ENCODE measurements at regions not wholly inside any gene's neighbourhood (a gene's known extent, or its start where the extent isn't known, plus 50 kb on each side); places are given as distances from the start of the nearest gene placed in this dataset.

DNA sequence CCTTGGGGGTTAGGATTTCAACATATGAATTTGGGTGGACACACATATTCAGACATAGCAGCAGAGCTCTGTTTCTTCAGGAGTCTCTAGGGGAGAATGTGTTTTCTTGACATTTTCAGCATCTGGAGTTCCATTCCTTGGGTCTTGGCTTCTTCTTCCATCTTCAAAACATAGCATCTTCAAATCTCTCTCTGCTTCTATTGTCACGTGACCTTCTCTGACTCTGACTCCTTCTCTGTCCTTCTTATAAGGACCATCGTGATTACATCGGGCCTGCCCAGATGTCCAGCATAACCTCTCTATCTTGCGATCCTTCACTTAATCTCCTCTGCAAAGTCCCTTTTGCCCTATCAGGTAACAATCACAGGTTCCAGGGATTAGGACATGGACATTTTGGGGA, 101.0 kb upstream of the CHD6 start:
- H3K27me3 ChIP-seq (ENCODE audit: low read depth) = peaks cover 19% of the 10 kb centered on the region
- intact Hi-C loops (cut with micrococcal nuclease) = no loop called here

GRCh38 chr20:41717483-41717882, 99.3 kb upstream of the CHD6 start:
- intact Hi-C loops (cut with micrococcal nuclease) = no loop called here
- H3K27ac ChIP-seq (replicated peaks) = no peak overlapping the region
- DNase-seq = no peak
- no peaks in the 10 kb centered on the region for H3K36me3 ChIP-seq
- no peak overlapping the region for H3K4me3 ChIP-seq
- no peaks in the 10 kb centered on the region for H3K9me3 ChIP-seq (replicated peaks)
- peaks cover 12% of the 10 kb centered on the region for H3K27me3 ChIP-seq (ENCODE audit: low read depth)
- TF ChIP-seq, protein P1, sequence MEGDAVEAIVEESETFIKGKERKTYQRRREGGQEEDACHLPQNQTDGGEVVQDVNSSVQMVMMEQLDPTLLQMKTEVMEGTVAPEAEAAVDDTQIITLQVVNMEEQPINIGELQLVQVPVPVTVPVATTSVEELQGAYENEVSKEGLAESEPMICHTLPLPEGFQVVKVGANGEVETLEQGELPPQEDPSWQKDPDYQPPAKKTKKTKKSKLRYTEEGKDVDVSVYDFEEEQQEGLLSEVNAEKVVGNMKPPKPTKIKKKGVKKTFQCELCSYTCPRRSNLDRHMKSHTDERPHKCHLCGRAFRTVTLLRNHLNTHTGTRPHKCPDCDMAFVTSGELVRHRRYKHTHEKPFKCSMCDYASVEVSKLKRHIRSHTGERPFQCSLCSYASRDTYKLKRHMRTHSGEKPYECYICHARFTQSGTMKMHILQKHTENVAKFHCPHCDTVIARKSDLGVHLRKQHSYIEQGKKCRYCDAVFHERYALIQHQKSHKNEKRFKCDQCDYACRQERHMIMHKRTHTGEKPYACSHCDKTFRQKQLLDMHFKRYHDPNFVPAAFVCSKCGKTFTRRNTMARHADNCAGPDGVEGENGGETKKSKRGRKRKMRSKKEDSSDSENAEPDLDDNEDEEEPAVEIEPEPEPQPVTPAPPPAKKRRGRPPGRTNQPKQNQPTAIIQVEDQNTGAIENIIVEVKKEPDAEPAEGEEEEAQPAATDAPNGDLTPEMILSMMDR (IDR thresholded peaks at IDR 0.05; ENCODE audit: borderline replicate concordance) = no peak
- no peaks in the 10 kb centered on the region for H3K4me1 ChIP-seq

More for the DNA sequence above, 101.0 kb upstream of the CHD6 start:
- H3K4me3 ChIP-seq = no peak overlapping the region
- H3K4me1 ChIP-seq = no peaks in the 10 kb centered on the region
- no peaks in the 10 kb centered on the region for H3K9me3 ChIP-seq (replicated peaks)
- TF ChIP-seq, protein P1 (IDR thresholded peaks at IDR 0.05; ENCODE audit: borderline replicate concordance) = no peak
- DNase-seq = no peak
- no peaks in the 10 kb centered on the region for H3K36me3 ChIP-seq
- no peak overlapping the region for H3K27ac ChIP-seq (replicated peaks)

- Histone ChIP-seq H3K4me1 (no peaks in the 10 kb centered on the region), H3K4me3 (no peak overlapping the region), H3K27ac (replicated peaks) (no peak overlapping the region), H3K27me3 (ENCODE audit: low read depth) (peaks cover 12% of the 10 kb centered on the region), H3K9me3 (replicated peaks) (no peaks in the 10 kb centered on the region), H3K36me3 (no peaks in the 10 kb centered on the region)
- TF ChIP-seq, protein P1 (IDR thresholded peaks at IDR 0.05; ENCODE audit: borderline replicate concordance) = no peak
- DNase-seq = no peak
- intact Hi-C loops (cut with micrococcal nuclease) = no loop called here
These were observed 98.7 kb upstream of the CHD6 start for GRCh38 chr20:41716911-41717310.

DNA sequence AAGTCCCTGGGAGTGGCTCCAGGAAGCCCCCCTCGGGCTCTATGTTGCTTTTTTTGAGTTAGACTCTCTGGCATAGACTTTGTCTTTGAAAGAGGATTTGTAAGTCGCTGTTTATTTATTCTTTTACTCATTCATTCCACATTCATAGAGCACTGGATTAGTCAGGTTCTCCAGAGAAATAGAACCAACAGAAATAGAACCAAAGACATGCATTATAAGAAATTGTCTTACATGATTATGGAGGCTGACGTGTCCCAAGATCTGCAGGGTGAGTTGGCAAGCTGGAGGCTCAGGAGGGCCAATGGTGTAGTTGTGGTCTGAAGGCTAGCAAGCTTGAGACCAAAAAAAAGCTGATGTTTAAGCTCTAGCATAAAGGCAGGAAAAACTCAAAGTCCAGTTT, 98.3 kb upstream of the CHD6 start:
- intact Hi-C loops (cut with micrococcal nuclease) = no loop called here
- DNase-seq = no peak
- H3K27ac ChIP-seq (replicated peaks) = no peak overlapping the region
- no peak overlapping the region for H3K4me3 ChIP-seq
- peaks cover 12% of the 10 kb centered on the region for H3K27me3 ChIP-seq (ENCODE audit: low read depth)
- TF ChIP-seq, protein P1 (IDR thresholded peaks at IDR 0.05; ENCODE audit: borderline replicate concordance) = no peak
- no peaks in the 10 kb centered on the region for H3K9me3 ChIP-seq (replicated peaks)
- no peaks in the 10 kb centered on the region for H3K36me3 ChIP-seq
- no peaks in the 10 kb centered on the region for H3K4me1 ChIP-seq

DNA sequence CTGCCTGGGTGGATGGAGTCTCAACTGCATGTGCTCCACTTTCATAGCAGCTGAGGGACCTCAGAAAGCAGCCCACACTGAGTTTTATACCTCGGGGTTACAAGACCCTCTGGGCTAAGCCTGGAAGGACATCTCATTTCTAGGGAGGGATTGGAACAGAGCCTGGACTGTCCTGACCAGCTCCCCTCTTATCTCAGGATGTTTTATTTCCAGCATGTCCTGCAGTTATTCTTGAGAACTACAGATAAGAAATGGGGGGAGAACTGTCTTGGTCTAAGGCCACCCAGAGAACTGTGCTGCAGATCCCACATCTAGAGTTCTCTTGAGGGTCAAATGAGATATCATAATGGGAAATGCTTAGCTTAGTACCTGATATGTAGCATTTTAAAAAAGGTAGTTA, 97.3 kb upstream of the CHD6 start:
- Histone ChIP-seq H3K36me3 (no peaks in the 10 kb centered on the region), H3K4me3 (no peak overlapping the region), H3K9me3 (replicated peaks) (no peaks in the 10 kb centered on the region), H3K4me1 (no peaks in the 10 kb centered on the region), H3K27me3 (ENCODE audit: low read depth) (peaks cover 12% of the 10 kb centered on the region), H3K27ac (replicated peaks) (no peak overlapping the region)
- intact Hi-C loops (cut with micrococcal nuclease) = no loop called here
- TF ChIP-seq, protein P1 (IDR thresholded peaks at IDR 0.05; ENCODE audit: borderline replicate concordance) = no peak
- no peak for DNase-seq

- H3K4me1 ChIP-seq = no peaks in the 10 kb centered on the region
- no peak overlapping the region for H3K27ac ChIP-seq (replicated peaks)
- no peaks in the 10 kb centered on the region for H3K36me3 ChIP-seq
- H3K4me3 ChIP-seq = no peak overlapping the region
- H3K27me3 ChIP-seq (ENCODE audit: low read depth) = peaks cover 12% of the 10 kb centered on the region
- no peaks in the 10 kb centered on the region for H3K9me3 ChIP-seq (replicated peaks)
- intact Hi-C loops (cut with micrococcal nuclease) = no loop called here
- no peak for DNase-seq
- TF ChIP-seq, protein P1 (IDR thresholded peaks at IDR 0.05; ENCODE audit: borderline replicate concordance) = no peak
These were observed 95.9 kb upstream of the CHD6 start for GRCh38 chr20:41714030-41714429.
